ENCODE measurements at regions not wholly inside any gene's neighbourhood (a gene's known extent, or its start where the extent isn't known, plus 50 kb on each side); places are given as distances from the start of the nearest gene placed in this dataset.

DNA sequence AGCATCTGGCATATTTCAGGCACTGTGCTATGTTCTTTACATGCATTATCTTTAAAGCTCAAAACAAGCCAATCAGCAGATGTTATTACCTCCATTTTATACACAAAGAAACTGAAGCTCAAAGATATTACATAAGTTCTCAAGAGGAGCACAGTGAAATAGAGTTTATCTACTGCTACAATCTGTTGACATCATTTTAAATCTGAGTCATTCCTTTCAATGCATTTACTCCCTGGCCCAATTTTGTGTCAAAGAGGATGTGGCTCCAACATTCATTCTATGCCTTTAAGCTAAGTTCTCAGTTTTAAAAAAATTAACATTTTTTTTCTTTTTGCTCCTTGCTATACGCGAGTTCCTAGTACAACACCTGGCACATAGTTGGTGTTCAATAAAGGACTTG lies 486.3 kb upstream of the ZNF462 start:
- Mint-ChIP-seq H3K27me3 (ENCODE audit: low read depth) (no peaks in the 10 kb centered on the region), H3K4me3 (no peak overlapping the region), H3K4me1 (no peaks in the 10 kb centered on the region), H3K27ac (no peak overlapping the region), H3K36me3 (peaks cover 4% of the 10 kb centered on the region), H3K9me3 (peaks cover 9% of the 10 kb centered on the region)
- no peak for TF ChIP-seq CTCF (IDR thresholded peaks at IDR 0.05; ENCODE audit: unreplicated experiment)
- DNase-seq (ENCODE audit: low spot score in 2 of 2, unreplicated experiment in 2 of 2) = no peak

GRCh38 chr9:106383072-106383471 lies 479.9 kb upstream of the ZNF462 start:
- no peaks in the 10 kb centered on the region for H3K27me3 Mint-ChIP-seq (ENCODE audit: low read depth)
- no peak for DNase-seq (ENCODE audit: low spot score in 2 of 2, unreplicated experiment in 2 of 2)
- no peak for TF ChIP-seq CTCF (IDR thresholded peaks at IDR 0.05; ENCODE audit: unreplicated experiment)
- no peak overlapping the region for H3K4me3 Mint-ChIP-seq
- H3K36me3 Mint-ChIP-seq = no peaks in the 10 kb centered on the region
- peaks cover 2% of the 10 kb centered on the region for H3K9me3 Mint-ChIP-seq
- H3K4me1 Mint-ChIP-seq = no peaks in the 10 kb centered on the region
- H3K27ac Mint-ChIP-seq = no peak overlapping the region

DNA sequence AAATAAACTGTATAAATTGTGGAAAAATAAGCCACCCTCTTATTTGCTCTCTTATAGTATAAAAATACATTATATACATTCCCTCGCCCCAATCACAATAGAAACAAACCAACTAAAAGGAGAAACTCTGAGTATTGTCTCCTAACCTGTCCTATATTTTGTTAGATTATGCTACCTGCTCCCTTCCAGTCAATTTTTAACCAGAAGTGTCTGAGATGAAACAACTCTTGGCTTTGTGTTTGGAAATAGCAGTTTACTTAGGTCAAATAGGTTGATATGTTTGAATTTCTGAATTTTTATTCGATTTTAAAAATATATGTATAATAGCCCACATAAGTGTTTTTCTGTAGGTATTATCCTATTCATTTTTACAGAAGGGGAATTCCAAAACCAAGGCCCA lies 475.0 kb upstream of the ZNF462 start:
- no peaks in the 10 kb centered on the region for H3K4me1 Mint-ChIP-seq
- no peak overlapping the region for H3K27ac Mint-ChIP-seq
- H3K27me3 Mint-ChIP-seq (ENCODE audit: low read depth) = no peaks in the 10 kb centered on the region
- H3K9me3 Mint-ChIP-seq = peaks cover 2% of the 10 kb centered on the region
- no peak for DNase-seq (ENCODE audit: low spot score in 2 of 2, unreplicated experiment in 2 of 2)
- no peak for TF ChIP-seq CTCF (IDR thresholded peaks at IDR 0.05; ENCODE audit: unreplicated experiment)
- H3K36me3 Mint-ChIP-seq = no peaks in the 10 kb centered on the region
- no peak overlapping the region for H3K4me3 Mint-ChIP-seq

DNA sequence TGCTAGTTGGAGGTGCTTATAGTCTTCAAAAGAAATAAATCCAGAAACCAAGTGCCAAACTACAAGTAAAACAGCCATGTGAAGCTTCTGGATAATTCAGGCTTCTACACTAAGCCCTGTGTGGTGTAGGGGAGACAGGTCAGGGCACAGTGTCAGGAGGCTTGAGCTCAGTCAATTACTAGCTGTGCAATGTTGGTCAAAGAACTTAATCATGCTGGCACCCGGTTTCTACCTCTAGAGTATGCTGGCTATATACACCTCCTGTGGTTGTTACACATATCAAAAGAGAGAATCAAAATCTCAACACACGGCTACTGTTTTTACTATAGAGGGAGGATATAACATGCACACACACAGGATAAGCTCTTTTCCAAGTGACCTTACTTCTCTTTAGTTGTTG lies 469.7 kb upstream of the ZNF462 start:
- H3K4me1 Mint-ChIP-seq = no peaks in the 10 kb centered on the region
- DNase-seq (ENCODE audit: low spot score in 2 of 2, unreplicated experiment in 2 of 2) = no peak
- no peak overlapping the region for H3K27ac Mint-ChIP-seq
- H3K4me3 Mint-ChIP-seq = no peak overlapping the region
- H3K9me3 Mint-ChIP-seq = no peaks in the 10 kb centered on the region
- H3K27me3 Mint-ChIP-seq (ENCODE audit: low read depth) = no peaks in the 10 kb centered on the region
- no peaks in the 10 kb centered on the region for H3K36me3 Mint-ChIP-seq
- no peak for TF ChIP-seq CTCF (IDR thresholded peaks at IDR 0.05; ENCODE audit: unreplicated experiment)

DNA sequence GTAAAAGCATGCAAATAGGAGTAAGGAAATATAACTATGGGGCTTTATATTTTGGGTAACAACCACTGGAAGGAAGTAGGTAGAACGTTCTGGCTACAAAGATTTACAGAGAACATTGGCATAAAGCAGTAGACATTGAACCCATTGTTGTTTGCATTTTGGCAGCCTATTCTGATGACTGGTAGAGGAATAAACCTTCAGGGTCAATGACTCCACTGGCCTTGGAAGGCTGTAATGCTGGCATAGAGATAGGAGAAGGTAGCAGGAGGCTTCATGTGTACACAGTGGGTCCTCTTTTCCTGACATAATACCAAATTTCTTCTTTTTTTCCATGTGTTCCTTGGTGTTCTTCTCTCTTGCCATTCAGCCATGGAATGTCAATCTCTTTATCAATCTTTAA lies 462.8 kb upstream of the ZNF462 start:
- Mint-ChIP-seq H3K9me3 (no peaks in the 10 kb centered on the region), H3K27me3 (ENCODE audit: low read depth) (no peaks in the 10 kb centered on the region), H3K27ac (no peak overlapping the region), H3K4me1 (no peaks in the 10 kb centered on the region), H3K4me3 (no peak overlapping the region), H3K36me3 (no peaks in the 10 kb centered on the region)
- TF ChIP-seq CTCF (IDR thresholded peaks at IDR 0.05; ENCODE audit: unreplicated experiment) = no peak
- DNase-seq (ENCODE audit: low spot score in 2 of 2, unreplicated experiment in 2 of 2) = no peak

- no peaks in the 10 kb centered on the region for H3K9me3 Mint-ChIP-seq
- no peaks in the 10 kb centered on the region for H3K4me1 Mint-ChIP-seq
- H3K27ac Mint-ChIP-seq = no peak overlapping the region
- H3K36me3 Mint-ChIP-seq = no peaks in the 10 kb centered on the region
- no peaks in the 10 kb centered on the region for H3K27me3 Mint-ChIP-seq (ENCODE audit: low read depth)
- TF ChIP-seq CTCF (IDR thresholded peaks at IDR 0.05; ENCODE audit: unreplicated experiment) = no peak
- H3K4me3 Mint-ChIP-seq = no peak overlapping the region
- no peak for DNase-seq (ENCODE audit: low spot score in 2 of 2, unreplicated experiment in 2 of 2)
Observed at GRCh38 chr9:106400950-106401349, 462.0 kb upstream of the ZNF462 start.

Measured in mesothelial cell of epicardium (in vitro differentiated cells).